ENCODE measurements at regions not wholly inside any gene's neighbourhood (a gene's known extent, or its start where the extent isn't known, plus 50 kb on each side); places are given as distances from the start of the nearest gene placed in this dataset.

DNA sequence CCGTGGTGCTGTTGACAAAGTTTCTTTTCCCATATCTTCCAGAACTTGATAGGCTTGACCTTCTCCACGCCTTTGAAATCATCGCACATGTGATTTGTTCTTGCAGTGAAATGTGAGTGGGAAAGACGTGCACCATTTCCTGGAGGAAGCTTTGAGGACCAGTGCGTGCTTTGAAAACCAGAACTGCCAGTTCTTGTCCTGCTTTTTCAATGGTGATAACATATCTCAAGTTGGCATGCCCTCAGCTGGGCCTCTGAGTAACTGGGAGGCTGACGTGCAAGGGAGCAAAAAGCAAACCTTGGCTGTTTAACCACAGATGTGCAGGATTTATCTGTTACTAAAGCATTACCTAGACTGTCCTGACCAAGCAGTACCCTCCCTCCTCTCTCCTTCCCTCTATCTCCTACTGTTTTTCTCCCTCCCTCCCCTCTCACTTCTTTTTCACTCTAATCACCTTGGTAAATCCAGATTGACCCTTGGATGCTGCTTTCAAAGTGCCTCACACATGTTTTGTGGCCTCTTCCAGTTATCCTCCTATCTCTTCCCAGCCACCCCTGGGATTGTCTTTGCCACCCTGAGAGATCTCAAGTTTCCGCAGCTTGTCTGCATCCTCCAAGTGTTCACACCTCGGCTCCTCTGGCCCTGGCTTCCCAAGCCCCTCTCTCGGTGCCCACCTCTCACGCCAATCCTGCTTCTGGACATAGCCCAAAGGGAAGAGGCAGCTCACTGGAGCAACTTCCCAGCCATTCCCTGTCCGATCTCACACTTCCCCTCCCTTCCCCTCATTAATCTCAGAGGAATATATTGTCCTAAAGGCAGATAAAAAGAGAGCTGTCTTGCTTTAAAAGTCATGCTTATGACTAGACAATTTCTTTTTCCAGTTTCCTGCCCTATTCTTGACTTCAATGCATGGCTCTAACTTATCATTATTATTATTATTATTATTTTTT, 198.3 kb downstream of the ERCC6L2 start:
- DNase-seq: no peak
- H3K9me3 ChIP-seq (ENCODE audit: low read length): no peaks in the 10 kb centered on the region
- H3K27ac ChIP-seq (ENCODE audit: low read length): no peak overlapping the region
- H2AFZ ChIP-seq (ENCODE audit: low read length): no peak overlapping the region
- no peaks in the 10 kb centered on the region for H3K36me3 ChIP-seq (ENCODE audit: insufficient read depth, low read length)
- no peak overlapping the region for H3K9ac ChIP-seq (ENCODE audit: low read length)
- no peak overlapping the region for H3K4me2 ChIP-seq (ENCODE audit: low read depth, low read length, poor library complexity, severe bottlenecking)
- H3K4me1 ChIP-seq (ENCODE audit: low read length): no peaks in the 10 kb centered on the region
- no peaks in the 10 kb centered on the region for H3K79me2 ChIP-seq (ENCODE audit: low read length)
- H3K4me3 ChIP-seq (ENCODE audit: low read length): no peak overlapping the region
- no peaks in the 10 kb centered on the region for H3K27me3 ChIP-seq (ENCODE audit: low read length)
- H4K20me1 ChIP-seq (ENCODE audit: insufficient read depth, low read depth, low read length): no peaks in the 10 kb centered on the region
- no peaks in the 10 kb centered on the region for H3K9me2 ChIP-seq (replicated peaks; ENCODE audit: insufficient read depth, low read length)

GRCh38 chr9:96072930-96073329, 197.4 kb downstream of the ERCC6L2 start:
- Histone ChIP-seq H3K9me3 (ENCODE audit: low read length) (no peaks in the 10 kb centered on the region), H3K4me3 (ENCODE audit: low read length) (no peak overlapping the region), H3K27me3 (ENCODE audit: low read length) (no peaks in the 10 kb centered on the region), H4K20me1 (ENCODE audit: insufficient read depth, low read depth, low read length) (no peaks in the 10 kb centered on the region), H3K36me3 (ENCODE audit: insufficient read depth, low read length) (no peaks in the 10 kb centered on the region), H3K4me1 (ENCODE audit: low read length) (no peaks in the 10 kb centered on the region), H3K4me2 (ENCODE audit: low read depth, low read length, poor library complexity, severe bottlenecking) (no peak overlapping the region), H3K79me2 (ENCODE audit: low read length) (no peaks in the 10 kb centered on the region), H3K9ac (ENCODE audit: low read length) (no peak overlapping the region), H2AFZ (ENCODE audit: low read length) (no peak overlapping the region), H3K9me2 (replicated peaks; ENCODE audit: insufficient read depth, low read length) (no peaks in the 10 kb centered on the region), H3K27ac (ENCODE audit: low read length) (no peak overlapping the region)
- no peak for DNase-seq

GRCh38 chr9:96071815-96072124, 196.3 kb downstream of the ERCC6L2 start:
- no peaks in the 10 kb centered on the region for H4K20me1 ChIP-seq (ENCODE audit: insufficient read depth, low read depth, low read length)

DNA sequence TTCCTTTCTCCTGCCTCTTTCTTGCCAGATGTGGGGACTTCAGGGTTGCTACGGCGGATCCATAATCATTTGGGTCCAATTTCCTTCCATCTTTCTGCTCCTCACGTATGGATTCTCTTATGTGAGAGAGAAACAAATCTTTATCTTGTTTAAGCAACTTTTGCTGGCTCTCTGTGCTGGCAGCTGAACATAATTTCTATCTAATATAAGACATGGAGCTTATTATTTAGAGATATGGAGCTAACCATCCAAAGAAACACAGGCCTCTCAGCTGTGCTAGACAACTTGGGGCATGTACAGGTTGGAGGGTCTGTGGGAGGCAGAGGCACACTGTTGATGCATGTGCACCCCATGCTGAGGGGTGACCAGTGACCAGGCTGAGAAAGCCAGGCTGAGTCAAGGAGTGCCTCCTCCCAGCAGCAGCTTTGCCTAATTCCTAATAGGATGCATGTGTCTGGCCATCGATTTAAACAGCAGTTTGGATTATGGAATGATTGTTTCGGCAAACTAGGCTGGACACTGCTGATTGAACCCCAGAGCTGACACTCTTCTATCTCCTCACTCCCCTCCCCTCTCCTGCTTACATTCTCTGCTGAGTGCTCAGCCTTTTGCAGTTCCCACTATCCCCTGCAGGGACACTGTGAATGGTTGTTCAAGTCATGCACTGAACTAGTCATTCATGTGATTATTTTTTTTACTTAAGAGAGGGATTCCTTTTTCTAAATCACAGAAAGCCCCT, 195.8 kb downstream of the ERCC6L2 start:
- no peak overlapping the region for H2AFZ ChIP-seq (ENCODE audit: low read length)
- no peaks in the 10 kb centered on the region for H4K20me1 ChIP-seq (ENCODE audit: insufficient read depth, low read depth, low read length)
- no peak overlapping the region for H3K4me3 ChIP-seq (ENCODE audit: low read length)
- no peaks in the 10 kb centered on the region for H3K36me3 ChIP-seq (ENCODE audit: insufficient read depth, low read length)
- no peak overlapping the region for H3K9ac ChIP-seq (ENCODE audit: low read length)
- no peak overlapping the region for H3K4me2 ChIP-seq (ENCODE audit: low read depth, low read length, poor library complexity, severe bottlenecking)
- H3K9me2 ChIP-seq (replicated peaks; ENCODE audit: insufficient read depth, low read length): no peaks in the 10 kb centered on the region
- no peaks in the 10 kb centered on the region for H3K79me2 ChIP-seq (ENCODE audit: low read length)
- no peaks in the 10 kb centered on the region for H3K9me3 ChIP-seq (ENCODE audit: low read length)
- no peaks in the 10 kb centered on the region for H3K4me1 ChIP-seq (ENCODE audit: low read length)
- H3K27me3 ChIP-seq (ENCODE audit: low read length): no peaks in the 10 kb centered on the region
- peak; percentile 71 for DNase-seq
- H3K27ac ChIP-seq (ENCODE audit: low read length): no peak overlapping the region

More at GRCh38 chr9:96071815-96072124, 196.3 kb downstream of the ERCC6L2 start:
- Histone ChIP-seq H3K4me2 (ENCODE audit: low read depth, low read length, poor library complexity, severe bottlenecking) (no peak overlapping the region), H2AFZ (ENCODE audit: low read length) (no peak overlapping the region), H3K4me1 (ENCODE audit: low read length) (no peaks in the 10 kb centered on the region), H3K4me3 (ENCODE audit: low read length) (no peak overlapping the region), H3K9me3 (ENCODE audit: low read length) (no peaks in the 10 kb centered on the region), H3K79me2 (ENCODE audit: low read length) (no peaks in the 10 kb centered on the region), H3K9ac (ENCODE audit: low read length) (no peak overlapping the region), H3K27me3 (ENCODE audit: low read length) (no peaks in the 10 kb centered on the region), H3K27ac (ENCODE audit: low read length) (no peak overlapping the region), H3K36me3 (ENCODE audit: insufficient read depth, low read length) (no peaks in the 10 kb centered on the region), H3K9me2 (replicated peaks; ENCODE audit: insufficient read depth, low read length) (no peaks in the 10 kb centered on the region)
- DNase-seq: no peak

- DNase-seq: no peak
- no peak overlapping the region for H2AFZ ChIP-seq (ENCODE audit: low read length)
- H4K20me1 ChIP-seq (ENCODE audit: insufficient read depth, low read depth, low read length): no peaks in the 10 kb centered on the region
- H3K4me2 ChIP-seq (ENCODE audit: low read depth, low read length, poor library complexity, severe bottlenecking): no peak overlapping the region
- H3K9me3 ChIP-seq (ENCODE audit: low read length): no peaks in the 10 kb centered on the region
- H3K27me3 ChIP-seq (ENCODE audit: low read length): no peaks in the 10 kb centered on the region
- no peak overlapping the region for H3K9ac ChIP-seq (ENCODE audit: low read length)
- no peaks in the 10 kb centered on the region for H3K4me1 ChIP-seq (ENCODE audit: low read length)
- no peak overlapping the region for H3K4me3 ChIP-seq (ENCODE audit: low read length)
- no peaks in the 10 kb centered on the region for H3K36me3 ChIP-seq (ENCODE audit: insufficient read depth, low read length)
- no peak overlapping the region for H3K27ac ChIP-seq (ENCODE audit: low read length)
- no peaks in the 10 kb centered on the region for H3K9me2 ChIP-seq (replicated peaks; ENCODE audit: insufficient read depth, low read length)
- no peaks in the 10 kb centered on the region for H3K79me2 ChIP-seq (ENCODE audit: low read length)
Observed at GRCh38 chr9:96069629-96070220, 194.2 kb downstream of the ERCC6L2 start.

GRCh38 chr9:96068511-96068910, 193.0 kb downstream of the ERCC6L2 start:
- DNase-seq: no peak
- no peaks in the 10 kb centered on the region for H3K9me2 ChIP-seq (replicated peaks; ENCODE audit: insufficient read depth, low read length)
- no peaks in the 10 kb centered on the region for H3K36me3 ChIP-seq (ENCODE audit: insufficient read depth, low read length)
- no peak overlapping the region for H2AFZ ChIP-seq (ENCODE audit: low read length)
- H3K9ac ChIP-seq (ENCODE audit: low read length): no peak overlapping the region
- no peaks in the 10 kb centered on the region for H3K27me3 ChIP-seq (ENCODE audit: low read length)
- H3K4me3 ChIP-seq (ENCODE audit: low read length): no peak overlapping the region
- H3K79me2 ChIP-seq (ENCODE audit: low read length): no peaks in the 10 kb centered on the region
- no peaks in the 10 kb centered on the region for H4K20me1 ChIP-seq (ENCODE audit: insufficient read depth, low read depth, low read length)
- H3K9me3 ChIP-seq (ENCODE audit: low read length): no peaks in the 10 kb centered on the region
- no peaks in the 10 kb centered on the region for H3K4me1 ChIP-seq (ENCODE audit: low read length)
- no peak overlapping the region for H3K27ac ChIP-seq (ENCODE audit: low read length)
- no peak overlapping the region for H3K4me2 ChIP-seq (ENCODE audit: low read depth, low read length, poor library complexity, severe bottlenecking)

GRCh38 chr9:96067600-96067999, 192.1 kb downstream of the ERCC6L2 start:
- Histone ChIP-seq H3K9me2 (replicated peaks; ENCODE audit: insufficient read depth, low read length) (no peaks in the 10 kb centered on the region), H3K4me2 (ENCODE audit: low read depth, low read length, poor library complexity, severe bottlenecking) (no peak overlapping the region), H3K4me1 (ENCODE audit: low read length) (no peaks in the 10 kb centered on the region), H3K4me3 (ENCODE audit: low read length) (no peak overlapping the region), H3K27ac (ENCODE audit: low read length) (no peak overlapping the region), H3K79me2 (ENCODE audit: low read length) (no peaks in the 10 kb centered on the region), H3K9me3 (ENCODE audit: low read length) (no peaks in the 10 kb centered on the region), H4K20me1 (ENCODE audit: insufficient read depth, low read depth, low read length) (no peaks in the 10 kb centered on the region), H3K36me3 (ENCODE audit: insufficient read depth, low read length) (no peaks in the 10 kb centered on the region), H3K9ac (ENCODE audit: low read length) (no peak overlapping the region), H2AFZ (ENCODE audit: low read length) (no peak overlapping the region), H3K27me3 (ENCODE audit: low read length) (no peaks in the 10 kb centered on the region)
- DNase-seq: no peak

- Histone ChIP-seq H2AFZ (ENCODE audit: low read length) (no peak overlapping the region), H3K36me3 (ENCODE audit: insufficient read depth, low read length) (no peaks in the 10 kb centered on the region), H3K27ac (ENCODE audit: low read length) (no peak overlapping the region), H3K79me2 (ENCODE audit: low read length) (no peaks in the 10 kb centered on the region), H3K9ac (ENCODE audit: low read length) (no peak overlapping the region), H3K27me3 (ENCODE audit: low read length) (no peaks in the 10 kb centered on the region), H3K9me2 (replicated peaks; ENCODE audit: insufficient read depth, low read length) (no peaks in the 10 kb centered on the region), H3K4me3 (ENCODE audit: low read length) (no peak overlapping the region), H3K4me2 (ENCODE audit: low read depth, low read length, poor library complexity, severe bottlenecking) (no peak overlapping the region), H3K4me1 (ENCODE audit: low read length) (no peaks in the 10 kb centered on the region), H3K9me3 (ENCODE audit: low read length) (no peaks in the 10 kb centered on the region), H4K20me1 (ENCODE audit: insufficient read depth, low read depth, low read length) (no peaks in the 10 kb centered on the region)
- no peak for DNase-seq
Observed at GRCh38 chr9:96067004-96067403, 191.5 kb downstream of the ERCC6L2 start.

Data from Karpas-422 (cell line).